ENCODE measurements at regions not wholly inside any gene's neighbourhood (a gene's known extent, or its start where the extent isn't known, plus 50 kb on each side); places are given as distances from the start of the nearest gene placed in this dataset.

- TF ChIP-seq CEBPB (IDR thresholded peaks at IDR 0.05; ENCODE audit: borderline replicate concordance in 1 of 2, low read depth in 2 of 2, low read length in 2 of 2): no peak
Observed at GRCh38 chr15:47588958-47589357, 128.3 kb upstream of the SEMA6D start (continued).

DNA sequence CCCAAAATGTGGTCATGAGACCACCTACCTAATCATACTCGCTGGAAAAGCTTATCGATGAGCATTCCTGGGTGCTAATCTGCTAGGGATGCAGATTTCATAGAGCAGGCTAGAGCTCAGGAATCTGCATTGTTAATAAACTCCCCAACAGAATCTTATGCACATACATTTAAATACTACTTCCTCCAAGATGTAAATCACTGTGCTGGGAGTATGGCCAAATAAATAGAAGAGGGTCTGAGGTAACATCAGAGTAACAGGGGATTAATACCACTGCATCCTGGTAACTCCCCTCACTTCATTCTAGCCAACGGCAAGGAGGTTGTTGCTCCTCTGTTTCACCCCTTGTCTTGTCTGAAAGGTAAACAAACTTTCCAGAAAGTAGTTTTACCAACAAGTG, 118.3 kb upstream of the SEMA6D start:
- Histone ChIP-seq H4K20me1 (ENCODE audit: control insufficient read depth, insufficient read depth) (no peaks in the 10 kb centered on the region), H3K4me1 (ENCODE audit: control insufficient read depth, insufficient read depth, low read length) (no peaks in the 10 kb centered on the region), H3K27ac (ENCODE audit: control insufficient read depth, insufficient read depth) (no peak overlapping the region), H3K27me3 (replicated peaks in 1 of 2; ENCODE audit: control insufficient read depth in 2 of 2, insufficient read depth in 2 of 2, low read length in 1 of 2) (no peaks in the 10 kb centered on the region), H3K4me2 (ENCODE audit: control insufficient read depth, insufficient read depth) (no peak overlapping the region), H3K9ac (ENCODE audit: control insufficient read depth, insufficient read depth, low read length) (no peak overlapping the region), H3K9me3 (replicated peaks; ENCODE audit: control insufficient read depth, insufficient read depth, low read length) (no peaks in the 10 kb centered on the region), H3K4me3 (no peak overlapping the region), H3K79me2 (ENCODE audit: control insufficient read depth, insufficient read depth, low read length) (no peaks in the 10 kb centered on the region), H2AFZ (ENCODE audit: control insufficient read depth, low read depth, low read length) (no peak overlapping the region), H3K36me3 (ENCODE audit: control insufficient read depth in 2 of 2, insufficient read depth in 2 of 2, low read length in 1 of 2) (no peaks in the 10 kb centered on the region)
- ChIA-PET RAD21 (ENCODE audit: unreplicated experiment) (no interaction called here), SMC1A (ENCODE audit: uncharacterized antibody, unreplicated experiment) (no interaction called here), CTCF (no interaction called here), POLR2A (no interaction called here)
- DNase-seq (ENCODE audit: low read depth, low spot score): no peak
- no peak for FAIRE-seq
- no TSS peak for BruUV-seq (replicated peaks)
- ATAC-seq: no peak
- intact Hi-C loops (cut with micrococcal nuclease; ENCODE audit: unreplicated experiment): no loop called here
- WGBS (ENCODE audit: insufficient coverage, insufficient replicate concordance, low lambda C conversion rate, missing lambda C conversion rate): 10% methylated on average over 3 of the region's 3 CpGs
- TF ChIP-seq MAX (IDR thresholded peaks at IDR 0.05; ENCODE audit: low read depth, low read length) (no peak), CBX5 (IDR thresholded peaks at IDR 0.05; ENCODE audit: low read depth) (no peak), YY1 (IDR thresholded peaks at IDR 0.05; ENCODE audit: low read depth, low read length) (no peak)
- in situ Hi-C loops (cut with MboI): no loop called here

DNA sequence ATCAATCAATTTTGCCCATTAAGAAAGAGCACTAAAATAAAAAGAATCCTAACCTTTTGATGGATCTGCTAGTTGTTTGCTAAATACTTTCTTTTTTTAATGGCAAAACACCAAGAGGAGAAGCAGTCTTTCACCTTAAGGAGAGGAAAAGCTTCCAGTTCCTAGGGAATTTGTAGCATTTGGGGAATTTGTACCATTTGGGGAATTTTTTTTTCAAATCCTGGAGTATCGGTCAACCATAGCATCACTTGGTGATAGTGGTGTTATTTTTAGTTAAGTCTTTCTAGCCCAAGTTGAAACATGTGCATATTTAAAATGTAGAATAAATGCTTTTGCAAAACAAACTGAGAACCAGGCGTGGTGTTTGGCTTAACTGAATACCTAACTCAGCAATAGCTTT, 117.5 kb upstream of the SEMA6D start:
- TF ChIP-seq ZBED1 (IDR thresholded peaks at IDR 0.05; ENCODE audit: borderline replicate concordance) (no peak), CBX5 (IDR thresholded peaks at IDR 0.05; ENCODE audit: low read depth) (no peak), SRF (IDR thresholded peaks at IDR 0.05; ENCODE audit: low read depth in 2 of 2, low read length in 2 of 2) (no peak), ZNF217 (IDR thresholded peaks at IDR 0.05) (no peak)
- H4K20me1 ChIP-seq (ENCODE audit: control insufficient read depth, insufficient read depth): no peaks in the 10 kb centered on the region
- ChIA-PET POLR2A (no interaction called here), CTCF (no interaction called here), RAD21 (ENCODE audit: unreplicated experiment) (no interaction called here), SMC1A (ENCODE audit: uncharacterized antibody, unreplicated experiment) (no interaction called here)
- ATAC-seq: no peak
- H3K4me2 ChIP-seq (ENCODE audit: control insufficient read depth, insufficient read depth): no peak overlapping the region
- 13% methylated on average over 2 of the region's 2 CpGs for WGBS (ENCODE audit: insufficient coverage, insufficient replicate concordance, low lambda C conversion rate, missing lambda C conversion rate)
- H3K27ac ChIP-seq (ENCODE audit: control insufficient read depth, insufficient read depth): no peak overlapping the region
- H3K27me3 ChIP-seq (replicated peaks in 1 of 2; ENCODE audit: control insufficient read depth in 2 of 2, insufficient read depth in 2 of 2, low read length in 1 of 2): no peaks in the 10 kb centered on the region
- no peak overlapping the region for H3K9ac ChIP-seq (ENCODE audit: control insufficient read depth, insufficient read depth, low read length)
- H3K79me2 ChIP-seq (ENCODE audit: control insufficient read depth, insufficient read depth, low read length): no peaks in the 10 kb centered on the region
- no peak for DNase-seq (ENCODE audit: low read depth, low spot score)
- BruUV-seq (replicated peaks): no TSS peak
- H3K4me3 ChIP-seq: no peak overlapping the region
- no peak overlapping the region for H2AFZ ChIP-seq (ENCODE audit: control insufficient read depth, low read depth, low read length)
- no peaks in the 10 kb centered on the region for H3K9me3 ChIP-seq (replicated peaks; ENCODE audit: control insufficient read depth, insufficient read depth, low read length)
- no peak for FAIRE-seq
- no peaks in the 10 kb centered on the region for H3K4me1 ChIP-seq (ENCODE audit: control insufficient read depth, insufficient read depth, low read length)
- no peaks in the 10 kb centered on the region for H3K36me3 ChIP-seq (ENCODE audit: control insufficient read depth in 2 of 2, insufficient read depth in 2 of 2, low read length in 1 of 2)
- in situ Hi-C loops (cut with MboI): no loop called here
- intact Hi-C loops (cut with micrococcal nuclease; ENCODE audit: unreplicated experiment): no loop called here

All from GM12878 (cell line).